Lung (tissue), 11 donors: ENCODE measurements at regions not wholly inside any gene's neighbourhood (a gene's known extent, or its start where the extent isn't known, plus 50 kb on each side); places are given as distances from the start of the nearest gene placed in this dataset.

Experiments
- ATAC-seq: fragments of 200-7000 bp; cut with Tn5 transposase; one replicate; pipeline ENCODE4 v1.9.1; 2020; ENCODE audit warnings: moderate number of reproducible peaks; ENCODE audit not compliant: insufficient read depth, low FRiP score
- DNase-seq, 3 donors: peaks; one replicate each; pipeline ENCODE4 v3.0.0-alpha.2; 2013 to 2017
- H3K27ac ChIP-seq, 2 donors: one replicate each; pipeline ENCODE4 v1.5.1; 2013; ENCODE audit warnings: mild to moderate bottlenecking in 2 of 2, moderate library complexity in 2 of 2, control low read depth in 1 of 2, inconsistent platforms in 1 of 2, low read depth in 1 of 2, low read length in 1 of 2
- H3K27me3 ChIP-seq, 3 donors: one replicate each; pipeline ENCODE4 v1.5.1; 2013; ENCODE audit warnings: low read length in 2 of 3; ENCODE audit not compliant: control insufficient read depth in 3 of 3, insufficient read depth in 3 of 3
- H3K36me3 ChIP-seq, 4 donors: one replicate each; pipeline ENCODE4 v1.5.1; 2013; ENCODE audit warnings: low read length in 4 of 4, mild to moderate bottlenecking in 1 of 4, moderate library complexity in 1 of 4; ENCODE audit not compliant: control insufficient read depth in 4 of 4, insufficient read depth in 4 of 4
- H3K4me1 ChIP-seq, 5 donors: one replicate each; pipeline ENCODE4 v1.5.1; 2013; ENCODE audit warnings: low read length in 5 of 5, mild to moderate bottlenecking in 2 of 5, moderate library complexity in 1 of 5; ENCODE audit not compliant: control insufficient read depth in 5 of 5, insufficient read depth in 5 of 5
- H3K4me3 ChIP-seq: one replicate; pipeline ENCODE4 v1.5.1; 2013; ENCODE audit warnings: mild to moderate bottlenecking, control low read depth, moderate library complexity
- H3K9ac ChIP-seq, 2 donors: one replicate each; pipeline ENCODE4 v1.5.1; 2013; ENCODE audit warnings: low read length in 2 of 2, control low read depth in 1 of 2; ENCODE audit not compliant: insufficient read depth in 1 of 2
- H3K9me3 ChIP-seq, 4 donors: one replicate each; pipeline ENCODE4 v1.5.1; 2013; ENCODE audit warnings: low read length in 3 of 4, mild to moderate bottlenecking in 1 of 4, moderate library complexity in 1 of 4; ENCODE audit not compliant: control insufficient read depth in 4 of 4, insufficient read depth in 3 of 4
- WGBS, 2 donors: extraction: QIAGEN DNeasy Blood & Tissue Kit; methylation state at CpG; one replicate each; pipeline ENCODE4 v1.1.7; 2013; 5-methylcytosine and 5-hydroxymethylcytosine counted together
- TF ChIP-seq, protein P1 (sequence below): IDR thresholded peaks from 2 replicates; pipeline ENCODE4 v1.5.1; 2012; ENCODE audit warnings: mild to moderate bottlenecking; ENCODE audit errors: control extremely low read depth, extremely low read depth
- donor health status: control.
- donor health status: control.
- donor health status: Bipolar disorder and iron deficiency.
- donor health status: healthy.
- donor health status: DM: yes; HTN: yes; CAD: no.

DNA sequence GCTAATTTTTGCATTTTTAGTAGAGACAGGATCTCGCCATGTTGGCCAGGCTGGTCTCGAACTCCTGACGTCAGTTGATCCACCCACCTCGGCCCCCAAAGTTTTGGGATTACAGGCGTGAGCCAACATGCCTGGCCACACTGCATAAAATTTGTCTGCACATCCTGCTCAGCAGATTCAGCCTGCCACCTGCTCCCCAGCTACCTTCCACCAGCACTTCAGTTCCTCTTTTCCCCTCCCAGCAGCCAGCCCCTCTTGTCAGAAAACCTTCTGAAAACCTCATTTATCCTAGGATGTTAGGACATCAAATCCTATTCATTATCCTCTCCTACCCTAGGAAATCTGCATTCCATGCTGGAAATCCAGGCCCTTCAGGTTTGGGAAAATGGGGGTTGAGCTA is 78.2 kb upstream of the CALM2 start:
- no peaks in the 10 kb centered on the region for H3K9me3 ChIP-seq
- no peaks in the 10 kb centered on the region for H3K36me3 ChIP-seq
- no peaks in the 10 kb centered on the region for H3K4me1 ChIP-seq
- TF ChIP-seq, protein P1, sequence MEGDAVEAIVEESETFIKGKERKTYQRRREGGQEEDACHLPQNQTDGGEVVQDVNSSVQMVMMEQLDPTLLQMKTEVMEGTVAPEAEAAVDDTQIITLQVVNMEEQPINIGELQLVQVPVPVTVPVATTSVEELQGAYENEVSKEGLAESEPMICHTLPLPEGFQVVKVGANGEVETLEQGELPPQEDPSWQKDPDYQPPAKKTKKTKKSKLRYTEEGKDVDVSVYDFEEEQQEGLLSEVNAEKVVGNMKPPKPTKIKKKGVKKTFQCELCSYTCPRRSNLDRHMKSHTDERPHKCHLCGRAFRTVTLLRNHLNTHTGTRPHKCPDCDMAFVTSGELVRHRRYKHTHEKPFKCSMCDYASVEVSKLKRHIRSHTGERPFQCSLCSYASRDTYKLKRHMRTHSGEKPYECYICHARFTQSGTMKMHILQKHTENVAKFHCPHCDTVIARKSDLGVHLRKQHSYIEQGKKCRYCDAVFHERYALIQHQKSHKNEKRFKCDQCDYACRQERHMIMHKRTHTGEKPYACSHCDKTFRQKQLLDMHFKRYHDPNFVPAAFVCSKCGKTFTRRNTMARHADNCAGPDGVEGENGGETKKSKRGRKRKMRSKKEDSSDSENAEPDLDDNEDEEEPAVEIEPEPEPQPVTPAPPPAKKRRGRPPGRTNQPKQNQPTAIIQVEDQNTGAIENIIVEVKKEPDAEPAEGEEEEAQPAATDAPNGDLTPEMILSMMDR = no peak
- no peak overlapping the region for H3K4me3 ChIP-seq
- 44 to 76% methylated on average over 5 of the region's 5 CpGs for WGBS, 2 donors
- H3K27me3 ChIP-seq = no peaks in the 10 kb centered on the region
- H3K27ac ChIP-seq = no peak overlapping the region
- H3K9ac ChIP-seq = no peak overlapping the region
- ATAC-seq = no peak
- DNase-seq = no peak

DNA sequence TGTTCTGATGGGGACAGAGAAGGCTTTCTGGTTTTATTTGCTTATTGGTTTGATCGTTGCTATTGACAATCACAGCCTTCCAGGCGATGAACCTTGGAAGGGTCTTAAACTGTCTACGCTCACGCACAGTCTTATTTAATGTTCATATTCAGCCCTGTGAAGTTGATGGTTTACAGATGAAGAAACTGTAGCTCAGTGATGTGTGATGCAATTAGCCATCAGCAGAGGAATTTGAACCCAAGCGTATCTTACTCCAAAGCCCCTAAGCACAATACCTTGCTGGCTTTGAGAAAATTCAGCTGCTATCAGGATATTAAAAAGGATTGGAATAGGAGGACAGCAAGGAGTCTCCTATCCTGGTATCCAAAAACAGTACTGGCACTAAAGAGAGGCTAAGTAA is 77.1 kb upstream of the CALM2 start:
- Histone ChIP-seq H3K27me3 (no peaks in the 10 kb centered on the region), H3K9me3 (no peaks in the 10 kb centered on the region), H3K4me3 (no peak overlapping the region), H3K4me1 (no peaks in the 10 kb centered on the region), H3K36me3 (no peaks in the 10 kb centered on the region), H3K27ac (no peak overlapping the region), H3K9ac (no peak overlapping the region)
- DNase-seq = no peak
- no peak for ATAC-seq
- WGBS, 2 donors = 93 to 96% methylated on average over 5 of the region's 5 CpGs
- TF ChIP-seq, protein P1 = no peak

DNA sequence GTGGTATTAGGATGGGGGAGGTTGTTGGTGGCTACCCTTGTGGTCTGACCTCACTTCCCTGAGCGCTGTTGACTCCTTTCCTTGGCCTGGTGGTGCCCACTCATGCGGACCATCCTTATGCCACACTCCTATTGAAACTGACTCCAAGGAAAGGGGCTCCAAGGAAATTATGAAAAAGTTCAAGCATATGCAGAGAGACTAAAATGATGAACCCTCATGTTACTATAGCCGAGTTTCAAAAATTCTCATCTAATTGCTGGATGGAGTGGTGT is 75.0 kb upstream of the CALM2 start:
- ATAC-seq (no peak), DNase-seq (no peak)
- no peaks in the 10 kb centered on the region for H3K9me3 ChIP-seq
- WGBS, 2 donors = 90 to 92% methylated on average over 3 of the region's 3 CpGs
- no peaks in the 10 kb centered on the region for H3K4me1 ChIP-seq
- H3K27me3 ChIP-seq = no peaks in the 10 kb centered on the region
- H3K27ac ChIP-seq = no peak overlapping the region
- H3K36me3 ChIP-seq = no peaks in the 10 kb centered on the region
- H3K9ac ChIP-seq = no peak overlapping the region
- no peak overlapping the region for H3K4me3 ChIP-seq
- TF ChIP-seq, protein P1 = no peak

DNA sequence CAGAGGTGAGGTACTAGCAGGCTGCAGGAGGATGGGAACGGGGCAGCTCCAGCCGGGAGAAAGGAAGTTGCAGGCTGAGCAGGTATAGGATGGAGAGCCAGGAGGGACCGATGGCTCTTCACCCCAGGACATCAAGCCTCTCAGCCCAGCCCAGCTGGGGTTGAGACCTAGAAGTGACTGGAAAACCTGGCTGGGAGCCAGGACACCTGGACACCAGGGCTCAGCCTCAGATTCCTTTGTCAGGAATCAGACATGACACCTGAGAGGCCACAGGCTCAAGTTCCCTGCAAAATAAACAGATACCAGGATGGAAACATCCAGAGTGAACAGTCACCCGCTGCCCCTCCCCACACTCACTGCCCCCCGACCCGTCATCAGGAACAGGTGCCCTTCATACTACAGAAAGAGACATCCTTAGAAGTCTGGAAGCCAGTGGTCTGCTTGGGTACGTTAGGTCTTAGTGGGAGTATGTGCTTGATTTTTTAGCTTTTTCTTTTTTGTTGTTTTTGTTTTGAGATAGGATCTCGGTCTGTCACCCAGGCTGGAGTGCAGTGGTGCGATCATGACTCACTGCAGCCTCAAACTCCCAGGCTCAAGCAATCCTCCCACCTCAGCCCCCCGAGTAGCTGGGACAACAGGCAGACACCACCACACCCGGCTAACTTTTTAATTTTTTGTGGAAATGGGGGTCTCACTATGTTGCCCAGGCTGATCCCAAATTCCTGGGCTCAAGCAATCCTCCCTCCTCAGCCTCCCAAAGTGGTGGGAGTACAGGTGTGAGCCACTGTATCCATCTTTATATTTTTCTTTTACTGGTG is 74.5 kb upstream of the CALM2 start:
- 85 to 88% methylated on average over 11 of the region's 11 CpGs for WGBS, 2 donors
- Histone ChIP-seq H3K36me3 (no peaks in the 10 kb centered on the region), H3K9ac (no peak overlapping the region), H3K9me3 (no peaks in the 10 kb centered on the region), H3K27me3 (no peaks in the 10 kb centered on the region), H3K27ac (no peak overlapping the region), H3K4me3 (no peak overlapping the region), H3K4me1 (no peaks in the 10 kb centered on the region)
- DNase-seq = no peak
- ATAC-seq = no peak
- TF ChIP-seq, protein P1 = no peak
